Smooth muscle cell (in vitro differentiated cells): ENCODE measurements at regions not wholly inside any gene's neighbourhood (a gene's known extent, or its start where the extent isn't known, plus 50 kb on each side); places are given as distances from the start of the nearest gene placed in this dataset.
A peak's percentile ranks its signal among the peaks of the same experiment; 100 is the strongest.

Source experiments
- DNase-seq: peaks from one replicate; lab custom pipeline; 2025; ENCODE audit not compliant: unreplicated experiment; lab: John Stamatoyannopoulos, UW
- H2AFZ ChIP-seq: fragments of 200-600 bp; sonication (generic); 2 replicates; pipeline ENCODE4 v1.6.0; 2016; ENCODE audit warnings: antibody characterized with exemption, low read depth, mild to moderate bottlenecking
- H3F3A ChIP-seq: fragments of 200-600 bp; sonication (generic); 2 replicates; pipeline ENCODE4 v1.6.0; 2017; ENCODE audit warnings: antibody characterized with exemption, low read depth
- H3K27ac ChIP-seq: fragments of 200-600 bp; sonication (generic); 2 replicates; pipeline ENCODE4 v1.5.1; 2016; ENCODE audit warnings: low read depth, mild to moderate bottlenecking
- H3K27me3 ChIP-seq: fragments of 200-600 bp; sonication (generic); 2 replicates; pipeline ENCODE4 v1.6.1; 2016; ENCODE audit warnings: low read depth, mild to moderate bottlenecking
- H3K36me3 ChIP-seq: fragments of 200-600 bp; sonication (generic); 2 replicates; pipeline ENCODE4 v1.5.1; 2016; ENCODE audit warnings: low read depth
- H3K4me1 ChIP-seq: fragments of 200-600 bp; sonication (generic); 2 replicates; pipeline ENCODE4 v1.5.1; 2016; ENCODE audit warnings: low read depth
- H3K4me2 ChIP-seq: fragments of 200-600 bp; sonication (generic); 2 replicates; pipeline ENCODE4 v1.6.0; 2016; ENCODE audit warnings: mild to moderate bottlenecking
- H3K4me3 ChIP-seq: fragments of 200-600 bp; sonication (generic); 2 replicates; pipeline ENCODE4 v1.5.1; 2016; ENCODE audit warnings: mild to moderate bottlenecking
- H3K79me2 ChIP-seq: fragments of 200-600 bp; sonication (generic); 2 replicates; pipeline ENCODE4 v1.6.0; 2016; ENCODE audit warnings: low read depth, mild to moderate bottlenecking
- H3K9ac ChIP-seq: fragments of 200-600 bp; sonication (generic); 2 replicates; pipeline ENCODE4 v1.6.0; 2016; ENCODE audit warnings: low read depth
- H3K9me3 ChIP-seq: fragments of 200-600 bp; sonication (generic); replicated peaks from 2 replicates; pipeline ENCODE4 v1.5.1; 2016; ENCODE audit warnings: low read depth
- H4K20me1 ChIP-seq: fragments of 200-600 bp; sonication (generic); 2 replicates; pipeline ENCODE4 v1.6.0; 2016; ENCODE audit warnings: low read depth
- CTCF ChIP-seq: fragments of 200-600 bp; sonication (generic); IDR thresholded peaks from 2 replicates; pipeline ENCODE4 v1.5.1; 2017; ENCODE audit warnings: borderline replicate concordance, mild to moderate bottlenecking, antibody characterized with exemption; ENCODE audit not compliant: insufficient read depth, poor library complexity, severe bottlenecking
- WGBS: methylation state at CpG from one replicate; pipeline ENCODE4 v1.1.7; 2016; ENCODE audit warnings: low lambda C conversion rate; 5-methylcytosine and 5-hydroxymethylcytosine counted together

DNA sequence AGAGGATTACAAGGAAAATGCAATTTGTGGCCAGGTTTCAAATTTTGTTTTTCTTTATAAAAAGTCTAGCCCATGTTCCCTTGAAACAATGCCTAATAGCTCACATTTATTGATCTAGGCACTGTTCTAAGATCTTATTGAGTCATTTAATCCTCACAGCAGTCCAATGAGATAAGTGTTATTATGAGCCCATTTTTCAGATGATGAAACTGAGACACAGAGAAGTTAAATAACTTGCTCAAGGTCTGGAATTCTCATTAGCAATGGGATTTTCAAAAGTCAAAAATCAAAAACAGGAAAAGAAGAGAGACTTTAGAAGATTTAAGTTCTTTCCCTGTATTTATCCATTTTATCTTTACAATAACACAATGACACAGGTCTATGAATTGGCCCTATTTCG is 90.0 kb upstream of the COL6A5 start:
- Histone ChIP-seq H4K20me1 (no peaks in the 10 kb centered on the region), H3K4me1 (peaks cover 4% of the 10 kb centered on the region), H3K79me2 (no peaks in the 10 kb centered on the region), H3K9ac (no peak overlapping the region), H3K4me2 (no peak overlapping the region), H3F3A (peaks cover 3% of the 10 kb centered on the region), H3K9me3 (no peaks in the 10 kb centered on the region), H3K27me3 (no peaks in the 10 kb centered on the region), H3K4me3 (no peak overlapping the region), H3K36me3 (no peaks in the 10 kb centered on the region), H3K27ac (no peak overlapping the region), H2AFZ (no peak overlapping the region)
- no peak for TF ChIP-seq CTCF
- DNase-seq: no peak
- WGBS: 93% methylated on average over 1 of the region's 1 CpG

- TF ChIP-seq CTCF: no peak
- Histone ChIP-seq H3K4me3 (no peak overlapping the region), H3K79me2 (no peaks in the 10 kb centered on the region), H2AFZ (no peak overlapping the region), H3K27ac (no peak overlapping the region), H3K36me3 (no peaks in the 10 kb centered on the region), H3F3A (peaks cover 3% of the 10 kb centered on the region), H4K20me1 (no peaks in the 10 kb centered on the region), H3K9ac (no peak overlapping the region), H3K4me1 (peaks cover 4% of the 10 kb centered on the region), H3K9me3 (no peaks in the 10 kb centered on the region), H3K4me2 (peak overlapping the region; percentile 2), H3K27me3 (no peaks in the 10 kb centered on the region)
- DNase-seq: no peak
- 74% methylated on average over 3 of the region's 3 CpGs for WGBS
These were observed 88.6 kb upstream of the COL6A5 start for GRCh38 chr3:130256821-130257340.

GRCh38 chr3:130258532-130258952 is 86.9 kb upstream of the COL6A5 start:
- TF ChIP-seq CTCF: no peak
- Histone ChIP-seq H3K9ac (peak overlapping the region; percentile 20), H3K9me3 (no peaks in the 10 kb centered on the region), H3F3A (peaks cover 3% of the 10 kb centered on the region), H3K36me3 (no peaks in the 10 kb centered on the region), H2AFZ (no peak overlapping the region), H3K27me3 (no peaks in the 10 kb centered on the region), H3K79me2 (no peaks in the 10 kb centered on the region), H3K4me1 (peaks cover 4% of the 10 kb centered on the region), H3K4me3 (no peak overlapping the region), H4K20me1 (no peaks in the 10 kb centered on the region), H3K4me2 (peak overlapping the region; percentile 2), H3K27ac (peak overlapping the region; percentile 74)
- DNase-seq: no peak
- 43% methylated on average over 9 of the region's 9 CpGs for WGBS

- Histone ChIP-seq H3K27ac (peak overlapping the region; percentile 74), H2AFZ (no peak overlapping the region), H3K79me2 (no peaks in the 10 kb centered on the region), H3K4me3 (no peak overlapping the region), H3K9me3 (no peaks in the 10 kb centered on the region), H3K36me3 (no peaks in the 10 kb centered on the region), H3K4me1 (peaks cover 4% of the 10 kb centered on the region), H3K9ac (peak overlapping the region; percentile 20), H3K27me3 (no peaks in the 10 kb centered on the region), H3F3A (peaks cover 3% of the 10 kb centered on the region), H4K20me1 (no peaks in the 10 kb centered on the region), H3K4me2 (peak overlapping the region; percentile 27)
- no peak for DNase-seq
- 47% methylated on average over 2 of the region's 2 CpGs for WGBS
- TF ChIP-seq CTCF: no peak
These were observed 86.2 kb upstream of the COL6A5 start for GRCh38 chr3:130259166-130259874.
